Natural killer cell (primary cell): ENCODE measurements at regions not wholly inside any gene's neighbourhood (a gene's known extent, or its start where the extent isn't known, plus 50 kb on each side); places are given as distances from the start of the nearest gene placed in this dataset.
A peak's percentile ranks its signal among the peaks of the same experiment; 100 is the strongest.

Source experiments
- ATAC-seq, 3 donors: fragments of 150-1000 bp in 2 of 3; fragments of 200-7000 bp in 1 of 3; cut with Tn5 transposase; 1 replicate in 1 of 3; 2 replicates in 2 of 3; pipeline ENCODE4 v1.10.0; 2021; ENCODE audit warnings: mild to moderate bottlenecking in 2 of 3, moderate library complexity in 2 of 3
- DNase-seq, 2 donors: peaks; one replicate each; pipeline versions ENCODE4 v3.0.0 to v3.0.0-alpha.2; 2013 to 2021; ENCODE audit warnings: mixed read lengths in 1 of 2
- H3K27ac ChIP-seq: one replicate; pipeline ENCODE4 v1.5.1; 2013; ENCODE audit warnings: mild to moderate bottlenecking, low read length
- H3K27me3 ChIP-seq: one replicate; pipeline ENCODE4 v1.6.1; 2013; ENCODE audit warnings: low read length; ENCODE audit not compliant: control insufficient read depth, insufficient read depth
- H3K36me3 ChIP-seq: one replicate; pipeline ENCODE4 v1.6.1; 2013; ENCODE audit warnings: low read length; ENCODE audit not compliant: control insufficient read depth, insufficient read depth
- H3K4me1 ChIP-seq: one replicate; pipeline ENCODE4 v1.6.1; 2013; ENCODE audit warnings: low read length; ENCODE audit not compliant: control insufficient read depth, insufficient read depth
- H3K4me3 ChIP-seq: one replicate; pipeline ENCODE4 v1.5.1; 2013; ENCODE audit warnings: low read length
- H3K9me3 ChIP-seq: one replicate; pipeline ENCODE4 v1.6.1; 2013; ENCODE audit warnings: low read length; ENCODE audit not compliant: control insufficient read depth, insufficient read depth
- H3K27ac Mint-ChIP-seq, 2 donors: one replicate each; pipeline ENCODE4 v1.8.0; 2022; ENCODE audit warnings: mild to moderate bottlenecking in 2 of 2, mixed read lengths in 2 of 2, moderate library complexity in 1 of 2
- H3K27me3 Mint-ChIP-seq, 2 donors: one replicate each; pipeline ENCODE4 v1.8.0; 2022; ENCODE audit warnings: low read depth in 2 of 2, mixed read lengths in 2 of 2
- H3K36me3 Mint-ChIP-seq: one replicate; pipeline ENCODE4 v1.8.0; 2022; ENCODE audit warnings: mixed read lengths
- H3K4me1 Mint-ChIP-seq, 2 donors: one replicate each; pipeline ENCODE4 v1.8.0; 2022; ENCODE audit warnings: mixed read lengths in 2 of 2
- H3K4me3 Mint-ChIP-seq: one replicate; pipeline ENCODE4 v1.8.0; 2022; ENCODE audit warnings: mild to moderate bottlenecking, moderate library complexity, mixed read lengths
- H3K9me3 Mint-ChIP-seq, 2 donors: one replicate each; pipeline ENCODE4 v1.8.0; 2022; ENCODE audit warnings: mixed read lengths in 2 of 2
- CTCF ChIP-seq: fragments of 200-600 bp; IDR thresholded peaks from one replicate; pipeline ENCODE4 v1.8.0; 2022; ENCODE audit warnings: antibody characterized with exemption
- whole genome bisulfite sequencing: methylation state at CpG from one replicate; pipeline ENCODE4 v1.1.7; 2013; ENCODE audit warnings: missing lambda C conversion rate; ENCODE audit not compliant: insufficient coverage; 5-methylcytosine and 5-hydroxymethylcytosine counted together
- intact Hi-C: fragments of 100-400 bp; cut with micrococcal nuclease; formaldehyde crosslinking; loops from one replicate; pipeline ENCODE4 v1.14.2; 2022

- H3K27ac Mint-ChIP-seq, result no peak overlapping the region
Measured at GRCh38 chr13:78096221-78096620, 177.6 kb upstream of the EDNRB start.

GRCh38 chr13:78087966-78088678 lies 169.5 kb upstream of the EDNRB start:
- Mint-ChIP-seq H3K4me3 (no peak overlapping the region), H3K27me3 (peaks cover 12 to 16% of the 10 kb centered on the region in 2 donors), H3K36me3 (peaks cover 13% of the 10 kb centered on the region), H3K27ac (no peak overlapping the region), H3K4me1 (peaks cover 11 to 12% of the 10 kb centered on the region in 2 donors), H3K9me3 (no peaks in the 10 kb centered on the region)
- no peak for ATAC-seq
- peaks cover 6% of the 10 kb centered on the region for H3K4me1 ChIP-seq
- TF ChIP-seq CTCF, result no peak
- H3K27ac ChIP-seq, result no peak overlapping the region
- H3K36me3 ChIP-seq, result no peaks in the 10 kb centered on the region
- H3K4me3 ChIP-seq, result no peak overlapping the region
- WGBS, result 96% methylated on average over 4 of the region's 4 CpGs
- intact Hi-C loops, result no loop called here
- no peaks in the 10 kb centered on the region for H3K9me3 ChIP-seq
- no peak for DNase-seq
- H3K27me3 ChIP-seq, result no peaks in the 10 kb centered on the region

More at GRCh38 chr13:78096221-78096620, 177.6 kb upstream of the EDNRB start:
- TF ChIP-seq CTCF, result no peak
- Histone ChIP-seq H3K36me3 (no peaks in the 10 kb centered on the region), H3K4me3 (no peak overlapping the region), H3K27me3 (no peaks in the 10 kb centered on the region), H3K4me1 (no peaks in the 10 kb centered on the region), H3K27ac (no peak overlapping the region), H3K9me3 (no peaks in the 10 kb centered on the region)
- Mint-ChIP-seq H3K4me3 (no peak overlapping the region), H3K36me3 (peaks cover under 1% of the 10 kb centered on the region), H3K4me1 (no peaks in the 10 kb centered on the region), H3K27me3 (peaks cover 3 to 15% of the 10 kb centered on the region in 2 donors), H3K9me3 (no peaks in the 10 kb centered on the region)
- 93% methylated on average over 1 of the region's 1 CpG for WGBS
- ATAC-seq (no peak), DNase-seq (no peak)
- intact Hi-C loops, result no loop called here

GRCh38 chr13:78085434-78086225 lies 167.0 kb upstream of the EDNRB start:
- Histone ChIP-seq H3K27ac (no peak overlapping the region), H3K4me1 (peaks cover 6% of the 10 kb centered on the region), H3K4me3 (no peak overlapping the region), H3K9me3 (no peaks in the 10 kb centered on the region), H3K36me3 (no peaks in the 10 kb centered on the region), H3K27me3 (no peaks in the 10 kb centered on the region)
- WGBS, result 9% methylated on average over 5 of the region's 8 CpGs
- peak overlapping the region; percentile 56 for H3K4me3 Mint-ChIP-seq
- intact Hi-C loops, result no loop called here
- ATAC-seq (peak in 1 of 3 donors; percentile 37), DNase-seq (no peak)
- no peak for TF ChIP-seq CTCF
- H3K9me3 Mint-ChIP-seq, result peaks cover 2 to 4% of the 10 kb centered on the region in 2 donors
- H3K4me1 Mint-ChIP-seq, result peaks cover 11 to 12% of the 10 kb centered on the region in 2 donors
- H3K27ac Mint-ChIP-seq, result peak overlapping the region; percentile 14 to 42
- peaks cover 24% of the 10 kb centered on the region for H3K36me3 Mint-ChIP-seq
- peaks cover 8 to 9% of the 10 kb centered on the region in 2 donors for H3K27me3 Mint-ChIP-seq
